BJ (cell line): ENCODE measurements at regions not wholly inside any gene's neighbourhood (a gene's known extent, or its start where the extent isn't known, plus 50 kb on each side); places are given as distances from the start of the nearest gene placed in this dataset.

Experiments used
- CTCF ChIA-PET: fragments of 350-600 bp; formaldehyde crosslinking; extraction: SDS; loops from one replicate; lab custom pipeline; 2021; ENCODE audit warnings: antibody characterized with exemption, inconsistent platforms; lab: Yijun Ruan, JAX
- POLR2A ChIA-PET: fragments of 300-600 bp; sonication (Branson Sonifier 250); formaldehyde crosslinking; extraction: SDS; loops from one replicate; lab custom pipeline; 2021; ENCODE audit warnings: antibody characterized with exemption; lab: Charles Lee
- DNase-seq: peaks from one replicate; pipeline ENCODE4 v3.0.0-alpha.2; 2011; ENCODE audit warnings: low read depth
- H3K27me3 ChIP-seq: 2 replicates; pipeline ENCODE4 v1.6.0; 2011; ENCODE audit warnings: low read length; ENCODE audit not compliant: control insufficient read depth, insufficient read depth
- H3K36me3 ChIP-seq: 2 replicates; pipeline ENCODE4 v1.5.1; 2011; ENCODE audit warnings: low read length; ENCODE audit not compliant: control insufficient read depth, insufficient read depth
- H3K4me3 ChIP-seq: 2 replicates; pipeline ENCODE4 v1.5.1; 2011; ENCODE audit warnings: low read depth, mild to moderate bottlenecking, control low read depth, low read length
- CTCF ChIP-seq: IDR thresholded peaks from 2 replicates; pipeline ENCODE4 v1.5.1; 2011; ENCODE audit warnings: low read depth, mild to moderate bottlenecking, control low read depth, inconsistent platforms, low read length, moderate library complexity; ENCODE audit not compliant: insufficient read depth

DNA sequence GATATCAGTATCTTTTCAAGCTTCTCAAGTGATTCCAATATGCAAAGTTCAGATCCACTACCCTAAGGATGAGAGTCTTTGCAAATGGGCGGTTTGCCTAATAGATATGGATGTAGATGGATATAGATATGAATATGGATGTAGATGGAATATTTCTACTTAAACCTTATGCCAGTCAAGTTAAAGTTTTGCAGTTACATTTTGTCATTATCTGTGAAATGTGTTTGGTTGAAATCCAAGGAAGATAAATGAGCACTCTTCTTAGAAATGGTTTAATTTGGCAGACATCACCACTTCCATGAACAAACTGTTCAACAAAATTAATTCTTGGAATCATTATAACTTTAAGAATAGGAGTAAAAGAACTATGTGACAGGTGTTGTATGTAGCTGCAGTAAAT, 1066.6 kb downstream of the PCDH18 start:
- Histone ChIP-seq H3K4me3 (no peak overlapping the region), H3K27me3 (no peaks in the 10 kb centered on the region), H3K36me3 (no peaks in the 10 kb centered on the region)
- TF ChIP-seq CTCF, result no peak
- POLR2A ChIA-PET, result no interaction called here
- CTCF ChIA-PET, result no interaction called here
- DNase-seq, result no peak

- Histone ChIP-seq H3K4me3 (no peak overlapping the region), H3K27me3 (no peaks in the 10 kb centered on the region), H3K36me3 (no peaks in the 10 kb centered on the region)
- DNase-seq, result no peak
- ChIA-PET CTCF (no interaction called here), POLR2A (no interaction called here)
- TF ChIP-seq CTCF, result no peak
Measured at GRCh38 chr4:136463941-136464340, 1068.4 kb downstream of the PCDH18 start.

- no peak for DNase-seq
- ChIA-PET POLR2A (no interaction called here), CTCF (no interaction called here)
- no peaks in the 10 kb centered on the region for H3K27me3 ChIP-seq
- H3K4me3 ChIP-seq, result no peak overlapping the region
- TF ChIP-seq CTCF, result no peak
- no peaks in the 10 kb centered on the region for H3K36me3 ChIP-seq
Measured at GRCh38 chr4:136461533-136461932, 1070.8 kb downstream of the PCDH18 start.

GRCh38 chr4:136458326-136458725, 1074.0 kb downstream of the PCDH18 start:
- Histone ChIP-seq H3K36me3 (no peaks in the 10 kb centered on the region), H3K4me3 (no peak overlapping the region), H3K27me3 (no peaks in the 10 kb centered on the region)
- DNase-seq, result no peak
- POLR2A ChIA-PET, result no interaction called here
- CTCF ChIA-PET, result no interaction called here
- TF ChIP-seq CTCF, result no peak

GRCh38 chr4:136457577-136457976, 1074.7 kb downstream of the PCDH18 start:
- no peak for DNase-seq
- TF ChIP-seq CTCF, result no peak
- Histone ChIP-seq H3K27me3 (no peaks in the 10 kb centered on the region), H3K36me3 (no peaks in the 10 kb centered on the region), H3K4me3 (no peak overlapping the region)
- POLR2A ChIA-PET, result no interaction called here
- CTCF ChIA-PET, result no interaction called here
